HG03175 (cell line): ENCODE measurements at regions not wholly inside any gene's neighbourhood (a gene's known extent, or its start where the extent isn't known, plus 50 kb on each side); places are given as distances from the start of the nearest gene placed in this dataset.

ENCODE experiments used
- ATAC-seq: cut with Tn5 transposase; IDR thresholded peaks from one replicate; pipeline ENCODE4 v1.9.1; 2021; ENCODE audit warnings: mild to moderate bottlenecking, moderate library complexity; ENCODE audit not compliant: unreplicated experiment

DNA sequence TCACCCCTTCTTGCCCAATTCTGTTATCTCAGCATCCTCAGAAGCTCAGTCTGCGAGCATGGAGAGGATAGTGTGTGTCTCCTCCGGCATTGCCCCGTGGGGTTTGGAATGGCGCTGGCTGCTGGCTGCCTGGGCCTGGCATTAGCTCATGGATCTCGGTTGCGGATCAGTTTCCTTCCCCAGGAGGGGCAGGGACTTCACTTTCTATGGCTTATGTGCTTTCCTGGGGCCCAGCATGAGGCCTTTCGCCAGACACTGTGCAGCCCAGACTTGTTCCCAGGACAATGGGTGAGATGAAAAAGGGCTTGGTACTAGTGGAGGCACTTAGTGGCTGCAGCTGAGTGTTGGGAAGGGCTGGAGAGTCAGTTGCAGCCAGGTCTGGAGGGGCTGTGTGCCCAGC, 143.3 kb downstream of the GLI2 start:
- no peak for ATAC-seq

- no peak for ATAC-seq
These were observed 144.0 kb downstream of the GLI2 start for GRCh38 chr2:120879431-120880295.

DNA sequence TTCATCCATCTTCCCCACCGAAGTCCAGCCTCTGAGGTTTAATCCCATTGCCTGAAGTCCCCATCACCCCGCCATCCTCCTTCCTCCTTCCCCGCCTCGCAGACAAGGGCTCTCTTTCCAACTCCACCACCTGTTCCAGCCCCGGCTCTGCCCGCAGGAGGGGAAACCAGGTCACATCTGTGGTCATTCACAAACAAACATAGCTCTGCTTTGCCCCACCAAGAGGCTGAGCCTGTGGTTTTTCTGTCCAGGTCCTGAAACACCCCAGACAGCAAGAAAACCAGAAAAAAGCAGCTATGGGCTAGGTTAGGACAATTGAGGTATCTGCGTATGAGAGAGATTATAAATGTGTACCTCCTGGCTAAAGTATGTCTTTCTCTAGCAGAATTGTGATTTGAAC, 144.7 kb downstream of the GLI2 start:
- no peak for ATAC-seq

DNA sequence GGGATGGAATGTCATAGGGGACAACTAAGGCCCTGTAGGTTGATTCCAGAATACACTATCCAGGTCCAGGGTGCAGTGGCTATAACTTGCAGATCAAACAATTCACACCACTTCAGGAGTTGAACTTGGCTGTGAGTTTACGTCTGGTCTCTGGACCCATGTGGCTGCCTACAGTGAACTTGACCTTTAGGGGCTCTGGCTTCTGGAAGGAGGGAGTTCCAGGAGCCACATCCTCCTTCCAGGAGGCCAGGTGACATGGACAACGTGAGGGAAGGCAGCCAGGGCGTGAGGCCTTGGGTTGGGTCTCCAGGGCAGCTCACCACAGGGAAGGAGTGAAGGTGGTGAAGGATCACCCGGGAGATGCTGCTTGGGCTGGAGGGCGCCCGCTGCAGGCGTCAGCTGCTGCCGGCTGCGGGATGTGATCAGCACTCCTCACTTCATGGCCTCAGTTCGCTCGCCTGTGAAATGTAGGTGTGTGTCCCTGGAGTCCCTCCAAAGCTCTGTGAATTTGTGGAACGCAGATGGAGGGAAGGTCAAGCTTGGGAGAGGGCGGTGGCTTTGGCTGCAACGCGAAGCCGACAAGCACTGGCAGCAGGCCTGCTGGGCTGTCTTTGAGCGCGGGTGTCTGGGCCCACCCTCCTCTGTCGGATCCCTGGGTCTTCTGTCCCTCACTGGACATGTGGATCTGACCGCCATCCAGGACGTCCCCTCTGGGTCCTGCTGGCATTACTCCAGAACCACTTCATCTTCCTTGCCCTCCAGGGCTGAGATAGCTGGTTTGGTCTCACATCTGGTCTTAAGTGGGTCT, 146.5 kb downstream of the GLI2 start:
- ATAC-seq, result no peak

GRCh38 chr2:120883607-120884440, 148.2 kb downstream of the GLI2 start:
- no peak for ATAC-seq

GRCh38 chr2:120884472-120885290, 149.0 kb downstream of the GLI2 start:
- ATAC-seq, result no peak

DNA sequence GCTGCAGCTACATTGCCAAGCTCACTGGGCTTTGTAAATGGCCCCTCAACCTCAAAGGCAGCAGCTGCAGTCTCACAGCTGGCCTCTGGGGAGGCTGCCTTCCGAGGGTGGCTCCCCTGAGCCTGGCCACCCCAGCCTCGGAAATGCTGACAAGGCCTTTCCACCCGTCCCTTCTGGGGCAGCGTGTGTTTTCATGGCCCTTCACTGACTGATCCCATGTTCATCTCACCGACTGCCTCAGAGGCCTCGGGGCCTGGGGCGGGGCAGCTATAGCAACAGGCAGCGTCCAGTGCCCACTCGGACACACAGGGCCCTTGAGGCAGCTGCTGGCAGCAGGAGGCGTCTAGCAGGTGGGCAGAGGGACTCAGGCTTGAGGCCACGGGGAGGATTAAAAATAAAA, 149.7 kb downstream of the GLI2 start:
- ATAC-seq, result no peak

GRCh38 chr2:120885749-120886148, 150.1 kb downstream of the GLI2 start:
- ATAC-seq, result no peak

DNA sequence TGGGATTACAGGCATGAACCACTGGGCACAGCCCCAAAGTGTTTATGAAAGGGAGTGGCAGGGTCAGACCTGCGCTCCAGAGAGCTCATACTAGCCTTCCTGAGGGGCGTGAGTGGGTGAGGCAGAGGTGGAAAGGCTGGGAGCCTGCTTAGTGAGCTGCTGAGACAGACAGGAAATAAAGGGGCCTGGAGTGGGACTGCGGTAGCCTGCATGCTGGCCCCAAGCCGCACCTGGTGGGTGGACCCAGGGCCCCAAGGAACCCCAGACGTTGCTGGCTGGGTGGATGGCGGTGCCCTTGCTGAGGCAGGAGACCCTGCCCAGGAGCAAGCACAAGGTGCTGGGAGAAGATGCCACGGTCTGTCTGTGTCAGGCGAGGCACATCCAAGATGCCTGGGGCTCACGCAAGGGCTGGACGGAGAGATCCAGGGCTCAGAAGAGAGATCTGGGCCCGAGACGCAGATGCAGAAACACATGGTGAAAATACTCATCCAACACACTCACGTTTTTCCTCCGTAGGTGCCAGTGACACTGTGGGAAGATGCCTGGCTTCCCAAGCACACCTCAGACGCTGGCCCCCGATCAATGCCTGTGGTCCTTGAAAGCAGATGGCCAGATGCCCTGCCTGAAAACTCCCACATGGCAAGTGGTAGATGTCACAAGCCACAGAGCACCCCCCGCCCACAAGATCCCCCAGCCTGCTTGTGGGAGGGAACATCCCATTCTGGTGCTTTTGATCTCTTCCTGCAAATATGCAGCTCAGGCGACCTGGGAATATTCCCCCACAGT, 151.1 kb downstream of the GLI2 start:
- no peak for ATAC-seq

DNA sequence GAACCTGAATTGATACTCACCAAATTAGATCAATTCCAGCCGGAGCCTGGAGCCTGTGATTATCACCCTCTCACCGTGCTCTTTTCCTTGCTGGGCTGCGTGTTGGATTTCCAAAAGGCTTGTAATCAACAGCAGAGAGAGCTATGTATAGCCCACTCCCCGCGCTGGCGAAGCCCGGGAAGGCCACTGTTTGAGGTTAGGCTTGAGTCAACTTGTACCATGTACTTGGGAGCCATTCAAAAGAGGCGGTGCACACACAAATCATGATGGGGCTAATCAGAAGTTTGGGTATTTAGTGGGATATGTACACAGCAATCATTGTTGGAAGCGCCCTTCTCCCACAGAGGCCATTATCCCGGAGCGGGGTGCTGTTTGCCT, 151.6 kb downstream of the GLI2 start:
- no peak for ATAC-seq

DNA sequence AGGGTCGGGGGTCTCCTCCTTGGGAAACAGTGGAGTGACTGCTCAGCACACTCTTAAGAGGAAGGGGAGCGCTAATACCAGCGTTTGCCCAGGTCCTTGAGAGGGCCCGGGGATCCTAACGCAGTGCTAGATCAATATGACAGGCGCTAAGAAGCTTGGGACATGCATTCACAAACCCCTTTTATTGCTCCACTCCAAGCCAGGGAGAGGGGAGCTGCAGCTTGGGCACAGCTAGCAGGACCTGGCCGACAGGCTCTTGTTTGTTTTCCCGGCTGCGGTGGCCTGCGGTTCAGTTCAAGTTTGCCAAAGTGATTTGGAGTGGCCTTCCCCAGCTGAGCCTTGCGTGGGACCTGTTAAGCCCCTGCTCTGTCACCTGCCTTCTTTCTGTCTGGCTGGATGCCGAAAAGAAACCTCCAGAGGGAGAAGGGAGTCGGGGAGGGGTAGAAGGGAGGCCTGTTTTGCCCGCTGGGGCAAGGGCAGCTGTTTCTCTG, 152.1 kb downstream of the GLI2 start:
- no peak for ATAC-seq

- no peak for ATAC-seq
These were observed 153.2 kb downstream of the GLI2 start for GRCh38 chr2:120888851-120889250.

GRCh38 chr2:120889936-120890335, 154.3 kb downstream of the GLI2 start:
- no peak for ATAC-seq

- no peak for ATAC-seq
These were observed 155.1 kb downstream of the GLI2 start for GRCh38 chr2:120890566-120891360.

- no peak for ATAC-seq
These were observed 156.8 kb downstream of the GLI2 start for GRCh38 chr2:120892271-120892966.

- no peak for ATAC-seq
These were observed 157.4 kb downstream of the GLI2 start for GRCh38 chr2:120892967-120893667.

DNA sequence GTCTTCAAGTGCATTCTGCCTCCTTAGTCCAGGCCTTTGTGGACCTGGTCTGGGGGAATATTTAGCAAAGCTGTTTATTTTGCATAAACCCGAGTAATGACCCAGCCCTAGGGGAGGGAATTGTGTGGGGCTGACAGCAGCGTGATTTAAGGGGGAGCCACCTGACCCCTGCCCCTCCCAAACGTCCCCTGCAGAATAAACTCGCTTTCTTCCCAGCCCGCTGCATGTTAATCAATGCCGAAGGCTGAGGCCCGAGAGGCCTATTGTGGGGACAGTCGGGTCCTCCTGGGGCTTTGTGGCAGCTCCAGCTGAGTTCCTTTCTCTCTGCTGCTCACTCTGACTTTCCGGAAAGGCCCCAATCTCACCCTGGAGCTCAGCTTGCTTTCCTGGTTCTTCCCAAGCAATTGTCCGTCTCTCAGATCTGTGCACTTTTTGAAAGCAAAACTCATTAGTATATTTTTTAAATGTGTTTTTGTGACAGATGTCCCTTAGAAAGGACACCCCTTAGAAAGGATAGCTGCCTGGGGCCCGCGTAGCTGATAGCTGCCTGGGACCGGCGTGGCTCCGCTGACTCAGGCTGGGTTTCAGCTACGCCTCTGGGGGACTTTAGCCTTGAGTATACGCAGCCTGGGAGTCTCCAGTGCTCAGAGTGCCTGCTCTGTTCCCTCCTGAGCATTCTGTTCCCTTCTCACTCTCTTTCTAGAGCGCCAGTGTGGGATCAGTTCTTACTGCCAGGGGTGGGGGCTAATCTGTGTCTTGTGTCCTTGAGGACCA, 158.3 kb downstream of the GLI2 start:
- no peak for ATAC-seq
